ENCODE measurements at regions not wholly inside any gene's neighbourhood (a gene's known extent, or its start where the extent isn't known, plus 50 kb on each side); places are given as distances from the start of the nearest gene placed in this dataset.
A peak's percentile ranks its signal among the peaks of the same experiment; 100 is the strongest.
"Not testable (repeated sequence)": the region's sequence is repeated elsewhere in the genome, so short reads cannot be mapped to it uniquely, and the experiment has no call there.

GRCh38 chr9:85792057-85792456, 50.3 kb upstream of the AGTPBP1 start:
- not testable (repeated sequence) for DNase-seq

DNA sequence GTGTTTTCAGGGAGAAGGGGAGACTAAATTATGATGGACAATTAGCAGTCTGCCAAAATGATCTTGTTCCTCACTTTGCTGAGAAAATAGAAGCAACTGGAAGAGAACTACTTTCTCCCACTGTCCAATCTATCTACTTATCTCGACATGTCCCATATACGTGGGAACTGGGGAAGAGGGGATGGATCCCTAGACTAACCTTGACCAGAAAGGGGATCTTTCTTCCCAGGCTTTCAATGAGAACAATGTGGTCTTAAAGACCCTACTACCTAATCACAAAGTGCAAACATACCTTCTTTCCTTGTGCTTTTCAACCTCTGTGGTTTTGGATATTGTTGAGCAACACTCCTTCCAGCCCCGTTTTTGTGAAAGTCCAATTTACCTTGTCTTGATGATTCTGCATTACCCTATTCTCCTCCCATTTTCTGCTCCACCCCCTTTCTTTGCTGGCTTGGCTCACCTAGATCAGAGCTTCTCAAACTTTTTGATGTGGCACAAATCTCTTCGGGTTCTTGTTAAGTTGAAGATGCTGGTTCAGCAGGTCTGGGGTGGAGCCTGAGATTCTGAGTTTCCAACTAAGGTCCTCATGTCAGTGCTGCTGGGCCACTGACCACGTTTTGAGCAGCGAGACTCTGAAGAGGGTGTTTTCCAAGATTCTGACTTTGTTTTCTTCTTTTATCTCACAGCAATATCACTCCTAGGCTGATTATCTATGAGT, 61.4 kb upstream of the AGTPBP1 start:
- DNase-seq, result not testable (repeated sequence)

GRCh38 chr9:85804847-85805133, 63.0 kb upstream of the AGTPBP1 start:
- peak; percentile 80 for DNase-seq

- peak; percentile 80 for DNase-seq
These were observed 63.6 kb upstream of the AGTPBP1 start for GRCh38 chr9:85805134-85806005.

- DNase-seq, result not testable (repeated sequence)
These were observed 66.6 kb upstream of the AGTPBP1 start for GRCh38 chr9:85808329-85808728.

DNA sequence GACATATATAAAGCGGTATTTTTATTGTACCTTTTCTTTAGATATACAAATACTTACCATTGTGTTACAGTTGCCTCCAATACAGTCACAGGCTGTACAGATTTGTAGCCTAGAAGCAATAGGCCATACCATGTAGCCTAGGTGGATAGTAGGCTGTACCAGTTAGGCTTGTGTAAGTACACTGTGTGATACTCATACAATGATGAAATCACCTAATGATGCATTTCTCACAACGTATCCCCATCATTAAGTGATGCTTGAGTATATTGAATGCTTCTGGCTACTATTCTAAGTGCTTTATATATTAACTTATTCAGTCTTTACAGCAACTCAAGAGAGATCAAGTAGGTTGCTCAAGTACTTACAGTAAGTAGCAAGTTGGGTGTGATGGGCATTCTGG, 71.6 kb upstream of the AGTPBP1 start:
- not testable (repeated sequence) for DNase-seq

DNA sequence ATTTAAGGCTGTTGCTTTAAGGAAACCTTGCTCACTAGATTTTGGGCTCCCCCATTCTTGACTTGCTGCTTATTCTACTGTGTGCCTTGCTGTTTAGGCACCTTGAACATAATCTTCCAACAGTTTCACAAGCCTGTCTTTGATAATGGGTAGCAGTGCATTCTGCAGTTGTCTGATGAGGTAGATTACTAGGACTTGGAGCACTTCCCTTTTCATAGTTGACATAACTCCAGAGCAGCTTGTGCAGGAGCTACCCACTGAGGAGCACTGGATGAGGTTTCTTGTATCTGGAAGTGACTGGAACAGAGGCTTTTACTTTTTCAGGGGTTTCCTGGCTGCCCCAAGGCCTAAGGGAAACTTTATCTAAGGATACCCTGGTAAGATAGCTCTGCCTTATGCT, 73.0 kb upstream of the AGTPBP1 start:
- DNase-seq, result not testable (repeated sequence)

DNA sequence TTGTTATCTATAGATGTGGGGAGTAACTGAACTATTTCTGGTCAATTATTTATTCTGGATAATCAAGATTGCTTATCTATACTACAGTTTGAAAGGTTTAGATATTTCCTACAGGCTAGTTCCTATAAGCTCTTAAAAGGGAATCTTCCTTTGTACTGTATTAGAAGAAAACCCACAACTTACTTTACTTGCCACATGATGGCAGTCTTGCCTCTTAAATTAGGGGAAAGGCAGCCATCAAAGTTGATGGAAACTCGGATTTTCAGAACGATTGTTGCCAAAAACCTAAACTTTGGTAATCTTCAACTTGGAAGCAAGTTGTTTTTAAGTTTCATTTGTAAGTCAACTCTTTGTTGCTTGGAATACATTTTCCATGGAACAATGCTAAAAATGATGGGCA, 77.2 kb upstream of the AGTPBP1 start:
- not testable (repeated sequence) for DNase-seq

DNA sequence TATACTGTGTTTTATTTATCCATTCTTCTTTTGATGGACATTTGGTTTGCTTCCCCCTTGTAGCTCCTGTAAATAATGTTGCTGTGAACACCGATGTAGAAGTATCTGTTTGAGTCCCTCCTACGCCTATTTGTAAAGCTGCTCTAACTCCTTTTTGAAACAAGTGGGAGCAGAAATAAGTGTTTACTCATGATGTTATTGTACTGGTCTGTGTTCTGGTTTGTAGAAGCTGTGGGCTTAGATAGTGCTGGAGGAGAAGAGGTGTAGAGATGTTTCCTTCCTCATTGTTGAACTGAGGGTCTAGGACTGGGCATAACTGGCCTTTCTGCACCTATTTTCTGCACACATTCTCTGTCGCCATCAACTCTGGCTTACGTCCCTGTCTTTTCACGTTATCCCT, 78.8 kb upstream of the AGTPBP1 start:
- DNase-seq, result not testable (repeated sequence)

- DNase-seq, result not testable (repeated sequence)
These were observed 83.2 kb upstream of the AGTPBP1 start for GRCh38 chr9:85824949-85825348.

DNA sequence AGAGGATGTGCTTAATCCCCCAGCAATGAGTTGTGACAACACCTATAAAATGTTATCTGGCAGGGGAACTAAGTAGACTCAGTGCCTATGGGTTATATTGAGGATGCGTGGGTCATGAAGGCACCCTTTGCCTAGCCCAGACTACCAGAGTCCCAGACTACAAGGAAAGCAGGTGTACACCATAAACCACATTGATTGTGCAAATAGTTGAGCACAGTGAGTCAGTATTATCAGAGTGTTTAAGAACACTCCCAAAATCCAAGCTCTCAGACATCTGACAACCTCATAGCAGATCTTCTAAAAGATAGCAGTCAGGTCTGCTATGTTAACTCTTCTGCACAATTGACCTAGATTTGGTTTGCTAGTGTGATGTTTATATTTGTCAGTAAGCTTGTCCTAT, 92.8 kb upstream of the AGTPBP1 start:
- not testable (repeated sequence) for DNase-seq

- DNase-seq, result not testable (repeated sequence)
These were observed 97.0 kb upstream of the NAA35 start for GRCh38 chr9:85843949-85844348.

DNA sequence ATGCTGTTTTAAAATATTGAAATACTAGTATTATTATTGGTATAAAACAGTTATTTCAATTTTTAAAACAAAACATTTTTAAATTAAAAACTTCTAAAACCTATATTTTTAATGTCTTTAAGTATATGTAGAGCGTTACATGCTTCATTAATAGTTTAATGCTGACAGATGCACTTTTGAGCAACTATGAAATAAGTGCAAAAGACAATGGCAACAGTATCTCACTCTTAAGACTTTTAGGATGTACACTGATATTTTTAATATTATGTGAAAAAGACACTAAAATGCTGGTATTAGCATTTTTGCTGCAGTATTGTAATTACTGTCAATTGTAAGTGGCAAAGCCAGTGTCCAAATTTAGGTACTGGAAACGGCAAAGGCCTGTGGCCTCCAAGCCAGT, 93.2 kb upstream of the NAA35 start:
- not testable (repeated sequence) for DNase-seq

GRCh38 chr9:85858056-85858750, 82.7 kb upstream of the NAA35 start:
- DNase-seq, result no peak

DNA sequence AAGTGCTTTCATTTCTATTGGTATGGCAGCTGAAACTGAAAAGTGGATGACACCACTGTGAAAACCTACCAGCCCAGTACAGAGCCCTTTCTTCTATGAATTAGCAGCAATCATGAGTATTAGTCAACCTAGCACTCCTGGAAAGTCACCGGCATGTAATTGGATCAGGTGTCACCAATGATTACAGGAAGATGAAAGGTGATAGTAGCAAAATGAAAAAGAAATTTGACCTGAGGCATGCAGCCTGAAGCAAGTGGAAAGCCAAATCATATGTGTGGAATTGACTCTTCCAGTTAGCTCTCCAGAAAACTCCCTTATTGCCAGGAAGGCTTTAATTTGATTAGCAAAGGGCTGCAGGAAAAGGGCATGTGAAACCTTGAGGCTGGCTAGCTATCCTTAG, 81.2 kb upstream of the NAA35 start:
- no peak for DNase-seq

- not testable (repeated sequence) for DNase-seq
These were observed 79.1 kb upstream of the NAA35 start for GRCh38 chr9:85861882-85862281.

DNA sequence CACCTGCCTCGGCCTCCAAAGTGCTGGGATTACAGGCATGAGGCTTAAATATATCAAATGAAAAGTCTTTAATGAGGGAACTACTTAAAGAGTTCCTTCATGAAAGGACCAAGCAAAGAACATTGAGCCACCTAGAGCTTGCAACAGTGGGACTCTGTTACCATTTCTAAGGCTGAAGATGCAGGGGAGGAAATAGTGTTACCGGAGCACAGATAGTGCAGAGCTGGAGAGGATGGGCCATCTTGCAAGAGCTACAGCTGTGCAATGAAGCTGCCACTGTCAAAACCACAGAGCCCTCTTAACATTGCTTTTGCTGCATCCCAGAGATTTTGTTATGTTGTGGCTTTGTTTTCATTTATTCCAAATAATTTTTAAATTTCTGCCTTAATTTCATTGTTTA, 77.1 kb upstream of the NAA35 start:
- DNase-seq, result no peak

- no peak for DNase-seq
These were observed 69.9 kb upstream of the NAA35 start for GRCh38 chr9:85871008-85871407.

DNA sequence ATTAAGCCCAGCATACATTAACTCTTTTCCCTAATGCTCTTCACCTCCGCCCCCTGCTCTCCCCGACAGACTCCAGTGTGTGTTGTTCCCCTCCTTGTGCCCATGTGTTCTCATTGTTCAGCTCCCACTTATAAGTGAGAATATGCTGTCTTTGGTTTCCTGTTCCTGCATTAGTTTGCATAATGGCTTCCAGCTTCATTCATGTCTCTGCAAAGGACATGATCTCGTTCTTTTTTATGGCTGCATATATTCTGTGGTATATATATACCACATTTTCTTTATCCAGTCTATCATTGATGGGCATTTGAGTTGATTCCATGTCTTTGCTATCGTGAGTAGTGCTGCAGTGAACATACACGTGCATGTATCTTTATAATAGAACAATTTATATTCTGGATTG, 69.3 kb upstream of the NAA35 start:
- not testable (repeated sequence) for DNase-seq

- no peak for DNase-seq
These were observed 68.5 kb upstream of the NAA35 start for GRCh38 chr9:85872463-85872862.

- DNase-seq, result no peak
These were observed 64.3 kb upstream of the NAA35 start for GRCh38 chr9:85876628-85877027.

GRCh38 chr9:85878872-85879597, 61.9 kb upstream of the NAA35 start:
- not testable (repeated sequence) for DNase-seq

- not testable (repeated sequence) for DNase-seq
These were observed 60.4 kb upstream of the NAA35 start for GRCh38 chr9:85880507-85880906.
